Fibroblast of lung (primary cell): ENCODE measurements at regions not wholly inside any gene's neighbourhood (a gene's known extent, or its start where the extent isn't known, plus 50 kb on each side); places are given as distances from the start of the nearest gene placed in this dataset.

Source experiments
- EZH2 ChIP-seq: IDR thresholded peaks from 2 replicates; pipeline ENCODE4 v1.5.1; 2012; ENCODE audit warnings: low read length, control low read depth, mild to moderate bottlenecking; ENCODE audit errors: missing control alignments
- TF ChIP-seq, protein P1 (sequence below), 2 donors: IDR thresholded peaks in 1 of 2; conservative IDR thresholded peaks in 1 of 2; 1 replicate in 1 of 2; 2 replicates in 1 of 2; pipeline ENCODE4 v1.5.1; 2011 to 2012; ENCODE audit warnings: low read length in 2 of 2, control low read depth in 1 of 2, inconsistent platforms in 1 of 2, low read depth in 1 of 2, mild to moderate bottlenecking in 1 of 2

DNA sequence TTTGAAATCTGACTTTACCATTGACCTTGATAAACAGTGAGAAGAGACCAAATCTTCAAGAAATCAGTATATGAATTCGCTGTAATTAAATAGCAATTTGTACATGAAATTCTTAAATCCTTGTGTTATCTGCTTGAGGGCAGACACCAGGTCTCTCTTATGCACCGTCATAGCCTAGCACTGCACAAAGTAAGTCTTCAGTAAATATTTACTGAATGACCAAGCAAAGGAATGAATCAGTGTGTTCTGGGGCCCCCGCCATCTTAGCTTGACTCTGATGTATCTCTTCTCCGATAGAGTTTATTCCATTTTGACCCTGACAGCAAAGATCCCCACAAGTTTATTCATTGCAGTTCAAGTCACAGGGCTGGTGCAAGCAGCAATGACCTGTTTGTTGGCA is 328.0 kb downstream of the TMEM114 start:
- TF ChIP-seq, protein P1, sequence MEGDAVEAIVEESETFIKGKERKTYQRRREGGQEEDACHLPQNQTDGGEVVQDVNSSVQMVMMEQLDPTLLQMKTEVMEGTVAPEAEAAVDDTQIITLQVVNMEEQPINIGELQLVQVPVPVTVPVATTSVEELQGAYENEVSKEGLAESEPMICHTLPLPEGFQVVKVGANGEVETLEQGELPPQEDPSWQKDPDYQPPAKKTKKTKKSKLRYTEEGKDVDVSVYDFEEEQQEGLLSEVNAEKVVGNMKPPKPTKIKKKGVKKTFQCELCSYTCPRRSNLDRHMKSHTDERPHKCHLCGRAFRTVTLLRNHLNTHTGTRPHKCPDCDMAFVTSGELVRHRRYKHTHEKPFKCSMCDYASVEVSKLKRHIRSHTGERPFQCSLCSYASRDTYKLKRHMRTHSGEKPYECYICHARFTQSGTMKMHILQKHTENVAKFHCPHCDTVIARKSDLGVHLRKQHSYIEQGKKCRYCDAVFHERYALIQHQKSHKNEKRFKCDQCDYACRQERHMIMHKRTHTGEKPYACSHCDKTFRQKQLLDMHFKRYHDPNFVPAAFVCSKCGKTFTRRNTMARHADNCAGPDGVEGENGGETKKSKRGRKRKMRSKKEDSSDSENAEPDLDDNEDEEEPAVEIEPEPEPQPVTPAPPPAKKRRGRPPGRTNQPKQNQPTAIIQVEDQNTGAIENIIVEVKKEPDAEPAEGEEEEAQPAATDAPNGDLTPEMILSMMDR (conservative IDR thresholded peaks at IDR 0.05 in 1 of 2, IDR thresholded peaks at IDR 0.05 in 1 of 2; ENCODE audit: low read depth in 1 of 2, low read length in 2 of 2) = no peak
- TF ChIP-seq EZH2 = no peak
